Ovary (tissue), 3 donors: ENCODE measurements at regions not wholly inside any gene's neighbourhood (a gene's known extent, or its start where the extent isn't known, plus 50 kb on each side); places are given as distances from the start of the nearest gene placed in this dataset.

Source experiments
- CTCF ChIP-seq, 3 donors: fragments of 450-650 bp in 2 of 3; fragments of 200-600 bp in 1 of 3; IDR thresholded peaks; one replicate each; pipeline versions ENCODE4 v1.5.1 to v1.8.0; 2016 to 2022; ENCODE audit warnings: antibody characterized with exemption in 3 of 3, mild to moderate bottlenecking in 1 of 3
- EP300 ChIP-seq: sonication (generic); formaldehyde crosslinking; IDR thresholded peaks from one replicate; pipeline ENCODE4 v1.6.1; 2017; ENCODE audit warnings: antibody characterized with exemption
- POLR2A ChIP-seq: fragments of 450-650 bp; IDR thresholded peaks from one replicate; pipeline ENCODE4 v1.6.1; 2017; ENCODE audit warnings: antibody characterized with exemption, mild to moderate bottlenecking, moderate library complexity
- donor health status: DM: no; HTN: no; CAD: no.

GRCh38 chr12:42961395-42961794 lies 371.8 kb upstream of the PRICKLE1 start:
- TF ChIP-seq POLR2A, result no peak
- no peak for TF ChIP-seq CTCF (IDR thresholded peaks at IDR 0.05)
- TF ChIP-seq EP300, result no peak
